AG09319 (cell line): ENCODE measurements at regions not wholly inside any gene's neighbourhood (a gene's known extent, or its start where the extent isn't known, plus 50 kb on each side); places are given as distances from the start of the nearest gene placed in this dataset.
"Not testable (repeated sequence)": the region's sequence is repeated elsewhere in the genome, so short reads cannot be mapped to it uniquely, and the experiment has no call there.

ENCODE experiments used
- DNase-seq: peaks from one replicate; pipeline ENCODE4 v3.0.0-alpha.2; 2010; ENCODE audit warnings: low read depth; ENCODE audit errors: extremely low read depth
- TF ChIP-seq, protein P1 (sequence below): IDR thresholded peaks from 2 replicates; pipeline ENCODE4 v1.5.1; 2011; ENCODE audit warnings: low read depth, mild to moderate bottlenecking, inconsistent platforms, low read length, moderate library complexity

DNA sequence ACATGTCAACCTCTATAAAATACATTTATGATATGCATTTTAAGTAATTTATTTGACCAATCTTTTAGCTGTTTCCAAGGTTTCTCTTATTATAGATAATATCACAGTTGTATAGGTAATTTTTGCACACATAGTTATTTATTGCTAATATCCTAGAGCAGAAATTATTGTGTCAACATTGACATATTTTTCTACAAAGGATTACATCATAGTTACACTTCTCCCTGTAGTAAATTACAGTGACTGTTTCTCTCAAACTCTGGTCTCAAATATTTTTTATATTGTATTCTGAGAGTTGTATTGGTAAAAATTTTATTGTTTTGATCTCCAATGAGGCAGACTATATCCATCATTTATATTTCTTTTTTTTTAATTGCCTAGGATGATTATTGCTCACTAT is 714.4 kb upstream of the CDH6 start:
- DNase-seq = no peak
- TF ChIP-seq, protein P1, sequence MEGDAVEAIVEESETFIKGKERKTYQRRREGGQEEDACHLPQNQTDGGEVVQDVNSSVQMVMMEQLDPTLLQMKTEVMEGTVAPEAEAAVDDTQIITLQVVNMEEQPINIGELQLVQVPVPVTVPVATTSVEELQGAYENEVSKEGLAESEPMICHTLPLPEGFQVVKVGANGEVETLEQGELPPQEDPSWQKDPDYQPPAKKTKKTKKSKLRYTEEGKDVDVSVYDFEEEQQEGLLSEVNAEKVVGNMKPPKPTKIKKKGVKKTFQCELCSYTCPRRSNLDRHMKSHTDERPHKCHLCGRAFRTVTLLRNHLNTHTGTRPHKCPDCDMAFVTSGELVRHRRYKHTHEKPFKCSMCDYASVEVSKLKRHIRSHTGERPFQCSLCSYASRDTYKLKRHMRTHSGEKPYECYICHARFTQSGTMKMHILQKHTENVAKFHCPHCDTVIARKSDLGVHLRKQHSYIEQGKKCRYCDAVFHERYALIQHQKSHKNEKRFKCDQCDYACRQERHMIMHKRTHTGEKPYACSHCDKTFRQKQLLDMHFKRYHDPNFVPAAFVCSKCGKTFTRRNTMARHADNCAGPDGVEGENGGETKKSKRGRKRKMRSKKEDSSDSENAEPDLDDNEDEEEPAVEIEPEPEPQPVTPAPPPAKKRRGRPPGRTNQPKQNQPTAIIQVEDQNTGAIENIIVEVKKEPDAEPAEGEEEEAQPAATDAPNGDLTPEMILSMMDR = no peak

DNA sequence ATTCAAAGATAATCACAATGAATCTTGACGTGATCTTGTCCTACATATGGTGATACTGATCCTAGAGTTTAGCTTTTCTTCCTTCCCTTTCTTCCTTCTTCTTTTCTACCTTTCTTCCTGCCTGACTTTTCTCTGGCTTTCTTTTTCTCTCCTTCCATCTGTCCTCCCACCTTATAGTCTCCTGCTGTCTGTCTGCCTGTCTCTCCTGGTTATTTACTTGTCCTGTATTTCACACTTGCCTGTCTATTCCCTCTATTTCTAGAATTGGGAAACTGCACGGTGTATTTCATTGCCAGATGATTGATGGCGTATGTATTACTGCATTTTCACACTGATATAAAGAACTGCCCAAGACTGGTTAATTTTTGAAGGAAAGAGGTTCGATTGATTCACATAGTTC is 718.1 kb upstream of the CDH6 start:
- TF ChIP-seq, protein P1 = no peak
- no peak for DNase-seq

DNA sequence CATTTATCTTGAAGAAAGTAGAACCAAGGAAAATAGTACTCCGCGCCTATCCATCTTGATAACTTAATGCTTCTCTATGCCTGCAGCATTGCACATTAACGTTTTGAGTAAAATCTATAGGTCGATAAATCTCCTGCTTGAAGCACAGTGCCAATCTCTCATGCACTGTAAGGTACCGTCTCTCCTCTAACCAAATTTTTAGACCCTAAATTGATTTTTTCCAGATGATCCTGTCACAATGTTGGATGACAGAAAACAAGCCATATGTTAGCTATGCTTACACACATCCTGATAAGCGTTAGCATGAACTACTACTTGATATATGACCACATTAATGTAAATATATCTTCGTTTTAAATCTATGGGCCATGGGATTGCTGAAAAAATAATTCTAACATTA is 723.8 kb upstream of the CDH6 start:
- TF ChIP-seq, protein P1 = no peak
- DNase-seq = no peak

DNA sequence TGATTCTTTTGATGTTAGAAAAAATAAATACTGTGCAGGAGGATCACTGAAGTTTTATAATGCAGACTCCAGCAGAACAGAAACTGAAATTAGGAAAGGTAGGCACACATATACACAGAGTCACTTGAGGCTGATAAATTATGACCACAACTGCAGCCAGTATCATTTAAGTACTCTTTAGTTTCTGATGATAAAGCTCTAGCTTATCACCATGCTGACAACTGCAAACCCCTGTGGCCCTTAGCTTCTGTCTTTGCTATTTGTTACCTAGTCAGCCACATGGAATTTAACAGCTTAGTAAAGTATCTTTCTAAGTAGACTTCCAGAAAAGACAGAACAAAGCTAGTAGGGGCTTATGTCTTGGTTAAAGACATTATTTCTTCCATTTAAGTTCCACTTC is 734.8 kb upstream of the CDH6 start:
- no peak for DNase-seq
- TF ChIP-seq, protein P1 = no peak

DNA sequence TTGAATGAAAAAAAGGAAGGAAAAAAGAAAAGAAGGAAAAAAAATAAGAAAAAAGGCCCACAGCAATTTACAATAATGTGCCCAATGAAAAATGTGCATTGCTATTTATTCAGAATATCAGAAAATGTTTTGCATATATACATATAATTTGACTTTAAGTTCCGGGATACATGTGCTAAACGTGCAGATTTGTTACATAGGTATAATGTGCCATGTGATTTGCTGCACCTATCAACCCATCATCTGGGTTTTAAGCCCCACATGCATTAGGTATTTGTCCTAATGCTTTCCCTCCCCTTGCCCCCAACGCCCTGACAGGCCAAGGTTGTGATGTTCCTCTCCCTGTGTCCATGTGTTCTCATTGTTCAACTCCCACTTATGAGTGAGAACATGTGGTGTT is 738.0 kb upstream of the CDH6 start:
- not testable (repeated sequence) for DNase-seq

DNA sequence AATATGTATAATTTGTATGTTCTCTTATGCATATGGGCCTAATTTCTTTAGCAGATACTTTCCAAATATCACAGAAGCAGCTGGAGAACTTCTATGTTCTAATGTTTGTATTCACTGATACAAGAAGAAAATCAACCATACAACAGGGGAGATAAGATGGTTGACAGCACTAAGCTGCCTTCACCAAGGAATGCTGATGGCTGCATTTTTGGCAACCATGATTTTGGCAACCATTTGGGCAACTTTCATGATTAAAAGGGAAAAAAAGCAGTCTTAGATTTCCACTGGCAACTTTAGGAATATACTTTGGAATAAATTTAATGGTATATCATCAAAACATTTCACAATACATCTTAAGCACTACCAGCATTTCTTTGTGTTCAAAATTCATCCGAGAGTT is 740.3 kb upstream of the CDH6 start:
- no peak for DNase-seq
- TF ChIP-seq, protein P1 = no peak

DNA sequence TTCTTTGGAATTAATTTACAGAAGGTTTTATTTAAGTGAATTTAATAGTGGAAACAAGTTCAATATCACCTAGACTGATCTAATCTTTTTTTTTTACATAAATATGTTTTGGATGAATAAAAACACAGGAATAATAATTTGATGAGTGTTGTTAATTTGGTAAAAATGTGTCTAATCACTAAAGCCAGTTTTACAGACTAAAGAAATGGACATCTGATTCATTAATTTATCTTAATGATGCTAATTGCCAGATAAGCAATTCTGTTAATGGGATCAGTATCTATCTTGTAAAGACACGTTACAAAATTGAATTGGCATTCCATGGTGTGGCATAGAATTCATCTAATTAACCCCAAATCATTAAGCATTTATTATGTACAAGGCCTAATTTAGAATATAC is 743.3 kb upstream of the CDH6 start:
- DNase-seq = no peak
- TF ChIP-seq, protein P1 = no peak

DNA sequence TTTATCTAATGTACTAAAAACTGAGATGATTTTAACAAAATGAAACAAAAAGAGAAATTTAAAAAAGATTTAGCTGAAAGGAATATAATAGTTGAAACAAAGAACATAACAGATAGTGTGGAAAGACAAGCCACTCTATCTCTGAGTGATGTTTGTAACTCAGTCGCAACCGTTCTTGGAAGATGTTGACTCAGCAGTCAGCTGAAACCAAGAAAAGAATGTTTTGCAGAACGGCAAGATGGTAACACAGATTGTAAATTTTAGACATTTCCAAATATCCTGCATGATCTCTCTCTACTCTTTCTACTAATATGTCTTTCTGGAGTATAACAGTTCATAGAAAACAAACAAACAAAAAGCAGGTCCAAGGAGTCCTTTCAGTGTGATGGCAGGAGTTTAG is 746.1 kb upstream of the CDH6 start:
- TF ChIP-seq, protein P1 = no peak
- DNase-seq = no peak
